GM18858 (cell line): ENCODE measurements at regions not wholly inside any gene's neighbourhood (a gene's known extent, or its start where the extent isn't known, plus 50 kb on each side); places are given as distances from the start of the nearest gene placed in this dataset.
A peak's percentile ranks its signal among the peaks of the same experiment; 100 is the strongest.
"Not testable (repeated sequence)": the region's sequence is repeated elsewhere in the genome, so short reads cannot be mapped to it uniquely, and the experiment has no call there.

Experiments used
- ATAC-seq: cut with Tn5 transposase; IDR thresholded peaks from one replicate; pipeline ENCODE4 v1.9.1; 2021; ENCODE audit not compliant: unreplicated experiment

DNA sequence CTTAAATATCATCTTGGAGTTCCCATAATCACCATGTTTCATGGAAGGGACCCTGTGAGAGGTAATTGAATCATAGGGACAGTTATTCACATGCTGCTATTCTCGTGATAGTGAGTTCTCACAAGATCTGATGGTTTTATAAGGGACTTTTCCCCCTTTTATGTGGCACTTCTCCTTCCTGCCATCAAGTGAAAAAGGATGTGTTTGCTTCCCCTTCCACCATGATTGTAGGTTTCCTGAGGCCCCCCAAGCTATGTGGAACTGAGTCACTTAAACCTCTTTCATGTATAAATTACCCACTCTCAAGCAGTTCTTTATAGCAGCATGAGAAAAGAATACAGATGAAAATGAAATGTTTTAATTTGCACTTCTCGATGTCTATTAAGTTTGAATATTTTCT is 112.0 kb downstream of the ZNF648 start:
- ATAC-seq, result no peak

DNA sequence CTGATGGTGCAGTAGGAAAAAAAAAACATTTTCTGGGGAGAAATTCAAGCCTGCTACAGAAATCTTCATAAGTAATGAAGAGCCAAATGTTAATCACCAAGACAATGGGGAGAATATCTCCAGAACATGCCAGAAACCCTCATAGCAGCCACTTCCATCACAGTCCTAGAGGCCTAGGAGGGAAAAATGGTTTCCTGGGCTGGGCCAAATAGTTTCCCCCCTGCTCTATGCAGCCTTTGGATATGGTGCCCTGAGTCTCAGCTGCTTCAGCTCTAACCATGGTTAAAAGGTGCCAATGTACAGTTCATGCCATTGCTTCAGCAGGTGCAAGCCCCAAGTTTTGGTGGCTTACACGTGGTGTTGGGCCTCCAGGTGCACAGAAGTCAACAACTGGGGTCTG is 113.1 kb downstream of the ZNF648 start:
- no peak for ATAC-seq

DNA sequence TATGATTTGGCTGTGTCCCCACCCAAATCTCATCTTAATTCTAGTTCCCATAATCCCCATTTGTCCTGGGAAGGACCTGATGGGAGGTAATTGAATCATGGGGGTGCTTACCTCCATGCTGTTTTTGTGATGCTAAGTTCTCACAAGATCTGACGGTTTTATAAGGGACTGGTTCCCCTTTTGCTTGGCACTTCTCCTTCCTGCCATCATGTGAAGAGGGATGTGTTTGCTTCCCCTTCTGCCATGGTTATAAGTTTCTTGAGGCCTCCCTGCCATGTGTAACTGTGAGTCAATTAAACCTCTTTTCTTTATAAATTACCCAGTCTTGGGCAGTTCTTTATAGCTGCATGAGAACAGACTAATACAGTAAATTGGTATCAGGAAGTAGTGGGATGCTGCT is 114.1 kb downstream of the ZNF648 start:
- no peak for ATAC-seq

DNA sequence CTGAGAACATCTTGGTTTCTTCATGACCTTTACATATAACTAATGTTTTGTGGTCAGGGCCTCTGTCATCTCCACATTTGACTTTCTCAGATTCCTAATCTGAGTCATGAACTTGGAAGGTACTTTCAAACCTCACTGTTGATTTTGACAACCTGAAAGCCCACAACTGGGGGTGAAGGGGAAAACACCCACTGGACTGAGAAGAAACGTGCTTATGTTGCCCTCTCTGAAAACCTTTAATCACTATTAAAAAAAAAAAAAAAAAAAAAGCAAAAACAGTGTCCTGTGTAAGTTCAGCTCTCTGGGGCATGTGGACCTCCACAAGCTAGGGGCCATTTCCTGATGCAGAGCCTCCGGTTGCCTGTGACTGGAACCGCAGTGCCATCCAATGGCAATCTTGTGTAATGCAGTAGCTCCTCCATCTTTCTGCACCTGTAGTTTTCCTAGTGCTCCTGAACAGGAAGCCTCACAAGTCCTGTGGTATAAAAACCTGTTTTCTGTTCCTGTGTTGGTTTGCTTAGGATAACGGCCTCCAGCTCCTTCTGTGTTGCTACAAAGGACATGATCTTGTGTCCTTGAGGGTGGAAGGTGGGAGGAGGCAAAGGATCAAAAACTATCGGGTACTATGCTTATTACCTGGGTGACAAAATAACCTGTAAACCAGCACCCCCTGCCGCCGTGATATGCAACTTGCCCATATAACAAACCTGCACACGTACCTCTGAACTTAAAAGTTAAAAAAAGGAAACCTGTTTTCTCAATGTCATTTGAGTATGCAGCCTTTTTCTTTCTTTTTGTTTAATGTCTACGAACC is 124.5 kb downstream of the ZNF648 start:
- peak; percentile 83 for ATAC-seq

DNA sequence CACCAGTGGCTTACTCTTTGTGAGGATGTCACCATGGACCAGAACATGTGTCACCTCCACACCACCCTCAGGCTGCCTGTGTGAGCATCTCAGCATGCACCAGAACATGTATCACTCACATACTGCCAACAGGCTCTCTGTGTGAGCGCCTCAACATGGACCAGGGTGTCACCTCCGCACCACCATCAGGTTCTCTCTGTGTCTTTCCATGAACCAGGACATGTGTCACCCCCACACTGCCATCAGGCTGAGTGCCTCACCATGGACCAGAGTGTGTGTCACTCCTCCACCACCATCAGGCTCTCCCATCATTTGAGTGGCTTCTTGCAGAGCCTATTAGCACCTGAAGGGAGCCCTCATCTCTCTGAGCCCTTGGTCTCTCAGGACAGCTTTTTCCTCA is 125.2 kb downstream of the ZNF648 start:
- peak; percentile 16 for ATAC-seq

DNA sequence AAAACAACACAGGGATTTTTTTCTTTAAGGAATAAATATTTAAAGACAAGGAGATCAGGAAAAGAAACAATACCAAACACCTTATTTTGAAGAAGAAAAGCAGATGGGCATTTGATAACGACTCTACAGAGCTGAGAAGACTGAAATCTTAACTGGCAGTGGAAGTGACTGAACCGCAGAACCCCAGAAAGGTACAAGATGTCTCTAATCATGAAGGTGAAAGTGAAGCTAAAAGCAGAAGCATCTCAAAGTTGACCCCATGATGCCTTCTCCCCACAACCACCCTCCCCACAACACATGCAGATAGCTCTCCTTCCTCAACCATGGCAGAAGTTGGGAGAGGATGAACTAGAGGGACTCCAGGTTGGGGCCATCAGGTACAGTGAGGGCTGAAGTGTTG is 129.6 kb downstream of the ZNF648 start:
- ATAC-seq, result no peak

DNA sequence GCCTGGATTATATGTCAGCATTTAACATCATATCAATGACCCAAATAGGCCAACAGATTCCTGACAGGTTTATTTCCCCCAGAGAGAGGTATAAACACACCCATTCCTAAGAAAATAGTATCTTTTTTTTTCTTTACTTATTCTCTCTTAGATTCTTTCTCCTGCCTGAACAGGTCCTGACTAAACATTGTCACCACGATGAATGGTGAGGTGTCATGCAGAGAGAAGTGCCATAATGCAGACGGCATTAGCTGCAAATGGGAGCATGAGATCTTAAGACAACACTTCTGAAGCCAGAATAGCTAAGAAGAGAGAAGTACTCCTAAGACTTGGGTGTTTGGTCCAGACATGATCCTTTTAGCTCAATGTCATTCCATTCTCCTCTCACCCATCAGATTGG is 131.3 kb downstream of the ZNF648 start:
- no peak for ATAC-seq

DNA sequence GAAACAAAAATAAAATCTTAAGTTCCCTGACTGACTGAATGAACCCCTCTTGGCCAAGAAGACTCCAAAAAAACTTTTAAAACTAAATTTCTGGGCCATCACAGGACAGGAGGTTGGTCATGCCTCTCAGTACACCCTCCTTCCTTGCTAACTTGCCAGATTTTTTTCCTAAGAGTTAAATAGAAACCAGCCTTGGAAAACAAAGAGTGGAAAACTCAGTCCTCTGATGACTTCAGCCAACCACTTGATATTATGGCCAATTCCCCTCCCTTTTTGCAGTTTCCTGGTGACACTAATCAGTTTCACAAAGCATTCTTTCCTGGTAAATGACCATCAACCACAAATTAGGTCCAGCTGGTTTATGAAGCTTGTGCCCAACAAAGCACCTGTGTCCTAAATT is 134.8 kb downstream of the ZNF648 start:
- no peak for ATAC-seq

DNA sequence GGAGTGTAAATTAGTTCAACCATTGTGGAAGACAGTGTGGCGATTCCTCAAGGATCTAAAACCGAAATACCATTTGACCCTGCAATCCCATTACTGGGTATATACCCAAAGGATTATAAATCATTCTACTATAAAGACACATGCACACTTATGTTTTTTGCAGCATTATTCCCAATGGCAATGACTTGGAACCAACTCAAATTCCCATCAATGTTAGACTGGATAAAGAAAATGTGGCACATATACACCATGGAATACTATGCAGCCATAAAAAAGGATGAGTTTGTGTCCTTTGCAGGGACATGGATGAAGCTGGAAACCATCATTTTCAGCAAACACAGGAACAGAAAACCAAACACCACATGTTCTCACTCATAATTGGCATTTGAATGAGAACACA is 137.5 kb downstream of the ZNF648 start:
- ATAC-seq, result not testable (repeated sequence)

DNA sequence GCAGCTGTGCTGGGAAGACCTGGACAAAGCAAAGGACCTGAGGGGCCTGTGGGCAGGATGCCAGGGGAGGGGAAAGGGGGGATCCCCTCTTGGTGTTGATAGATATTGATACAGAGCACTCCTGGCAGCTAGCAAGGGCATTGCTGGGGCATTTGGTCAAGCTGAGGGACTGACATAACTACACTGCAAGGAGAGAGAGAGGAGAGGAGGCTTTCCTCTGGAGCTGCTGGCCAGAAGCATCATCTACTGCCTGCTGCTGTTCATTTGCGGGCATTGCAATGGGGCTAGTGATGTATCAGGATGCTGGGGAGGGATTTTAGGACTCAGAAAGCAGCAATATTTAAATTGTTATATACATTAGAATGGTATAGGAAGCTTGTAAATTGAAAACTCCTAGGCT is 142.0 kb downstream of the ZNF648 start:
- no peak for ATAC-seq

DNA sequence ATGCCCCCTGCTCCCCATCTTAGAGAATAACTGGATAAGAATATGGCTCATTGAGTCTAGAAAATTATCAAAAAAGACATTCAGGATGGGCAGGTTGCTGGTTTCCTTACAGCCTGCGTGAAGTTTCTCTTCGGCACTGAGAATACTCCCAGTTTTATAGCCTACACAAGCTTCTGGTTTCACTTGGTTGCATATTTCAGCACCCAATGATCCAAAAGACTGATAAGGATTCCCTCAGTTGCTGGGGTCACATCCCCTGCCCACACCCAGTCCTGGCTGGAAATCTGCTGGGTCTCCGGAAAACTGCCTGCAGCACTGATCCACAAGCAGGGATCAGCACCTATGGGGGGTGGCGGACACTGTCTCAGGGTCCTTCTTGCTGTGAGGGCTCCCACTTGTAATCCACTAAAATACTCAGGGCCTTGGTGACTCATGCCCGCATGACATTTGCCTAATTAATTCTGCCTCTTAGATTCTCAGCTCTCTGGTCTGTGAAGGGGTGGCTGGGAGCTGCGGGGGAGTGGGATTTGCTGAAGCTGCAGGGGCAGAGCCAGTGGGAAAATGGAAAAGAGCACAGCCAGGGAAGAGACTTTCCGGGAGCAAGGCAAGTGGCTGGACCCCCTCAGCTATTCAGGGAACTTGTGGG is 142.5 kb downstream of the ZNF648 start:
- ATAC-seq, result no peak

DNA sequence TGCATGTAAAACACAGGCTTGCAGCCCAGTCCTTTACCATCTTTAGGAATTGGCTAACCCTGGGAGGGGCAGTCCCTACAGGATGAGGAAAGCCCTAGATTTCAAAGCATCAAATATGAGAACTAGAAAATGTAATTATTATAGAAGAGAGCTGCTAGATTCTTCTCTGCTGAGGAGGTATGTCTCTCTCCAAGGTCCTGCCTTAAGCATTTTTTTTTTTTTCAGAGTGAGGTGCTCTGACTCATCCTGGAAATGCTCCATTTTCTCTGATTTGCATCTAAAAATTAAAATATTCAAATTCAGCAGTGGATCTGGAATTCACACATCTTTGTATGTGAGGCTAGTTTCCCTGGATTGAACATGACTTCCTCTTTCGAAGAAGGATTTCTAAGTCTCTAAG is 149.8 kb downstream of the ZNF648 start:
- ATAC-seq, result no peak

DNA sequence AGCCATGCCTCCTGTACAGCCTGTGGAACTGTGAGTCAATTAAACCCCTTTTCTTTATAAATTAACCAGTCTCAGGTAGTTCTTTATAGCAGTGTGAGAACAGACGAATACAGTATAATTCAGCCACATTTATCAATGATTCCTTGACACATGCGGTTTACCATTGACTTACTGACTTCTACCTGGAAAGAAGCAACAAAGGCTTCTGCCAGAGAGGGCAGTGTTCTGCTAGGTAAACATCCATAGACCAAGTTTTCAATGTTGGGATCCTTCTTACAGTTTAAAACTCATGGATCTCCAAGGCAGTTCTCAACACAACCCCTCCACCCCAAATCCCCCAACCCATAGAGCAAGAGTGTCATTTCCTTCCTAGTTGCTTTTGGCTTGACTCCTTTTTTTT is 150.6 kb downstream of the ZNF648 start:
- ATAC-seq, result no peak

DNA sequence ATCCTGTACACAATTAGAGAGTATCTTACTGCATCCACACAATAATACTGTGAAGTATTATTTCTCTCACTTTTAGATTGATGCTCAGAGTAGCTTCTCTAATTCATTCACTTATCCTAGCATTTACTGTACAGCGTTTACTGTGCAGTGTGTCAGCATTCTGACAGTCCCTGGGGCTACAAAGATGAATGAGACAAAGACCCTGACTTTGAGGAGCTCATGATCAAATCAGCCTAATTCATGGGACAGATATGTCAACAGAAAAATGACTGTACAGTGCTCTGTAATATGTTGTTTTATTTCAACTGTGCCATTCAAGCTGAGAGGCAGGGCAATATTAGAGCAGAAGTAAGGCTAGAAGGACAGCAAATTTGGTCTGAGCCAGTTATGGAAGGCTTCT is 152.5 kb downstream of the ZNF648 start:
- ATAC-seq, result no peak

DNA sequence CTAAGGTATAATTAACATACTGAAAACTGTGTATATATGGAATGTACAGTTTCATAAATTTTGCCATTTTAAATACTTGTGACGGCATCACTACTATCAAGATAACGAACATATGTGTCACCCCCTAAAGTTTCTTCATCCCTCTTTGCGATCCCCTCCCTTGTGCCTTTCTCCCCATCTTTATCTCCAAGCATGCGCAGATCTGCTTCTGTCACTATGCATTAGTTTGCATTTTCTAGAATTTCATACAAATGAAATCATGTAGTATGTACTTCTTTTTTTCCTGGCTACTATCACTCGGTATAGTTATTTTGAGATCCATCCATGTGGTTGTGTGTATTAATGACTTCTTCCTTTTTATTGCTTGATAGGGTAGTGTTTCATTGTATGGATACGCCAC is 154.9 kb downstream of the ZNF648 start:
- ATAC-seq, result no peak

DNA sequence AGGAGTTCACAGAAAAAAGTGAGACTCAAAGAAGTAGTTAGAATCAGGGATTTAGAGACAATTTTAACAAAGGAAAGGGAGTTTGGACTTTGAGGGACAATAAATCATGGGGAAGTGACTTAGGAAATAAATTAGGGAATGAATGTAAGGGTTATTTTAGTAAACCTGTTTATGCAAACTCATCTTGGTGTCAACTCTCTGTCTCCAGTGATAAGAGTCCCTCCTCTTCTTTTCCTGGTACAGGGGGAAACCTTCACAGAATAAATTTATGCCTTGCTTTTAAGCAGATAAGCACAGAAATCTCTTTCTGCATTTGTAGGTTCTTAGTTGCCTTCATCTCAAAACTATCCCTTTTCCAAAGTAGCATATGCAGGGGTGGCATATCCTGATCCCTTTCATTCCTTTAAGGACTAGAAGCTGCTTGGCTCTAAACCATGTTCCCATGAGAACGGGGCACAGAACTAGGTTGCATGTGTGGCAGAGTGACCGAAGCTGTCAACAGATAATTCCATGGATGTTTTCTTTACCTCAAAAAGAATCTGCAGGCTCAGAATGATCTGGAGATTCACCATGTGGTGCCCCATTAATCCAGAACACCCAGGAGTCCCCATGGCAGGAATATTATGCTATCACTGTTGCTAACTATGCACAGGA is 155.4 kb downstream of the ZNF648 start:
- no peak for ATAC-seq

DNA sequence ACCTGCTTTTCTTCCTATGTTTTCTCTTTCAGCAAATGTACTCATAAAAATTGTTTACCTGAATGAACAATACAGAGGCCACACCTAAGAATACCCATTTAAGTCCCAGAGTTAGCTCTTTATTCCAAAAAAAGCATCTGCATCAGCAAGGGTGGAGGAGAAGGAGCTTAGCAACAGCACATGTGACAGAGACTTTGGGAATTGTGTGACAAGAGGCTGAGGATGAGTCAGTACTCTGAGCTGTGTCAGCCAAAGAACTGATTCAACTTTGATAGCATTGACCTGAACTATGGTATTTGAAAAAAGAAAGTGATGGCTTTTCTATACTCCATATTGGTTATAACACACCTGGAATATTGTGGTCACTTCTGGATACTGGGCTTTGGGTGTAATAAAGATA is 162.7 kb downstream of the ZNF648 start:
- ATAC-seq, result no peak

DNA sequence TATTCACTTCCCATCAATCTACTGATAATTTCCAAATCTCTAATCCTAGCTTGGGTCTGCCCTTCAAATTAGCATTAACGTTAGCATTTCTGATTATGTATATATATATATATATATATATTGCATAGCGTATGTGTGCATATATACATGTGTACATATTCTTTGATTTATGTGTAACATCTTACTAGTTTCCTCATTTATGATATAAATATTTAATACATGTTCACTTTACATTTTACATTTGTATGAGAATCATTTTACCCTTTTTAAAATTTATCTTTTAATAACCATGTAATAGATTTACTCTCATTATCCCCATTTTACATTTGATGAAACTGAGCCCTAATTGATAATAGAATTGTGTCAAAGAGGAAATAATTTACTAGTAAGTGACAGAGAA is 164.7 kb downstream of the ZNF648 start:
- no peak for ATAC-seq

DNA sequence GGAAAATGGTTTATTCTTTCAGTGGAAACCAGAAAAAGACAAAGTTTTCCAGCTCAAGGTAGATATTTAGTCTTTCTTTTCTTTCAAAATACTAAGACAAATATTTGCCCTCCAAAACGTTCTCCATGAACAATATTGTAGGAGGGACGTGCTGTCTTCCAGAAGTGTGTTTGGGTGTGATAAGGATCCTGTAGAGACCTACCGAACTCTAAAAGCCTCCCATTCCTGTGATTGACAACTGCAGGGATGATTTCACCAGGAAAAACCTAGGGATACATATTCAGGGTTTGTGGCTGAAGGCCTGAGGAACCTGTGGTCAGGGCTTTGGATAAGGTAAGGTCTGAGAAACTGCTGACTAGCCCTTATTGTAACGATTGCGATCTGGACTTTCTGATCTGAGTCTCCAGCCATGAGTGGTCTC is 167.1 kb downstream of the ZNF648 start:
- ATAC-seq, result no peak

DNA sequence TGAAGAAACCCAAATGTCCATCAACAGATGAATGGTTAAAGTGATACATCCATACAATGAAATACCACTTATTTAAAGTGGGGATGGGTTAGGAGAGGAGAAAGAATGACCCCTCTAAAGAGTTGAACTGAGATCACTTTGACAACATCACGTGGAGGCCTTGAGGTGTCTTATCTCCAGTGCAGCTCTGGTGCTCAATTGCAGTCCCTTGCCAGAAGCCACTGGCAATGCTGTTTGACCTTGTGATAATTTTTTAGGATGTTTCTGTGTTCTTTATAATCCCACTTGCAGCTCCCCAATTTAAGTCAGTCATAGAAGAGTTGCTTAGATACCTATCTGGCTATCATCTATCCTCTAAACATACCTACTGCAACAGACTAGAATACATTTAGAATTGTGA is 167.6 kb downstream of the ZNF648 start:
- no peak for ATAC-seq

DNA sequence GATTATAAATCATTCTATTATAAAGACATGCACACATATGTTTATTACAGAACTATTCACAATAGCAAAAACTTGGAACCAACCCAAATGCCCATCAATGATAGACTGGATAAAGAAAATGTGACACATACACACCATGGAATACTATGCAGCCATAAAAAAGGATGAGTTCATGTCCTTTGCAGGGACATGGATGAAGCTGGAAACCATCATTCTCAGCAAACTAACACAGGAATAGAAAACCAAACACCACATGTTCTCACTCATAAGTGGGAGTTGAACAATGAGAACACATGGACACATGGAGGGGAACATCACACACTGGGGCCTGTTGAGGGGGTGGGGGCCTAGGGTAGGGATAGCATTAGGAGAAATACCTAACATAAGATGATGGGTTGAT is 168.4 kb downstream of the ZNF648 start:
- ATAC-seq, result not testable (repeated sequence)

DNA sequence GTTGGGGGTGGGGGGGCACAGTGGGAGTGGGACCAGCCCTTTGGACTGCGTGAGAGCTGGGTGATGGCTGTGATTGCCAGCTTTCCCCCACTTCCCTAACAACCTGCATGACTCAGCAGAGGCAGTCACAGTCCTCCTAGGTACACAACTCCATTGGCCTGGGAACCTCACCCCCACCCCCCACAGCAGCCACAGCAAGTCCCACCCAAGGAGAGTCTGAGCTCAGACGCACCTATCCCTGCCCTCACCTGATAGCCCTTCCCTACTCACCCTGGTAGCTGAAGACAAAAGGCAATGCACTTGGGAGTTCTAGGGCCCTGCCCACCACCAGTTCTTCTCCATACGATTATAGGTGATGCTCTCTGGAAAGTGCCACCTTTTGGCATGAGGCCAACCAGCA is 188.9 kb downstream of the ZNF648 start:
- ATAC-seq, result no peak
